ENCODE measurements at regions not wholly inside any gene's neighbourhood (a gene's known extent, or its start where the extent isn't known, plus 50 kb on each side); places are given as distances from the start of the nearest gene placed in this dataset.

DNA sequence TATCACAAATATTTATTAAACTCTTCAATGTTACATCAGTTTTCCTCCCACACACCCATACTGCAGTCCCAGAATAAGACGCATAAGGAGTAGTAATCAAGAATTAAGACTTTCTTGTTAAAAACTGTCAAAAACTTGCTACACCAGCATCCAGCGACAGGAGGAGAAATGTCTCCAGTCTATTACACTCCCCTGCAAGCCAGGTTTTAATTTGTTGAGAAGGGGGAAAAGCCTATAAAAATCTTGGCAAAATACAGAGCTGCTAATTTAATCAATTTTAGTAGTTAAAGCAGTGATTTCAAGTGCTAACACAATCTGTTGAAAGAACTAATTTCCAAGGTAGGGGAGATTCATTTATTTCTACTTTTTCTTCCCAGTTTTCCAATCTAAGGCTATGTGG lies 102.0 kb upstream of the MED13 start:
- H3K27ac ChIP-seq, result no peak overlapping the region
- 94 to 95% methylated on average over 2 of the region's 2 CpGs for WGBS, 2 donors

DNA sequence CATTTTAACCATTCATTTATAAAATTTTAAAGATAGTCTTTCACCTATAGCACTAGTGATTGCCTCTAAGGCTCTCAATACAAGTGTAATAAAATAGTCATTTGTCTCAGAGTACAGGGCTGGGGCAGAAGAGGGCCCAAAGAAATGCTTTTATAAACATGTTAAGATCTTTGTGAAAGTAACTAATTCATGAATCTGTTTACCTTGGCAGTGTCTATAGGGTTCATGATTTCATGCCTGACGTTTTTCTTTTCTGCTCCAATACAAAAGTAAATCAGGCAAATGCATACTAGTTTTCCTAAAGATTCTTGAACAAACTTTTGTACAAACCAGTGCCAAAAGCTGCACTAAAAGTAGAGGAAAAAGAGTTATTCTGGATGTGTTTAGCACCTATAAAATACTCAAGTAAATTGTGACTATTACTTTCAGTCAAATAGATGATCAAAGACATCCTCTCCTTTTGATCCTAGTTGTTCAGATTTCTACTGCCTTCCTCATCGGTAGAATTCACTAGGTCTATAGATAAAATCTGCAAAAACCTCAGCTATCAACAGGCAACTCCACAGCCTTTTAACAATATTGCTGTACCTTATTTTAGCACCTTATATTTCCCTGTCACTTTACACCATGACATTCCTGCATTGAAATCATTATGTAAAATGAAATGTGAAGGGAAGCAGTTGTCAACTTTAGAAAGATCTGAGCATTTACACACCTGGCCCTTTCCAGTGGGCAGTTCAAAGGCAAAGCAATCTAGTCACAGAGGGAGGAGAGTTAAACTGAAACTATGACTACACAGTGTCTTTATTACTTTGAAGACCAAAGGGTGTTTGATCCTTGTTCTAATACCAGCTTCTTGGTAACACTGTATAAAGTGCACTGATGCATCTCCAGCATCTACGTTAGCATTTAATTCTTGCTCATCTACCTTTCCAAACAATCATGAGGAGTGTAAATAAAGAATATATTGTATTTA lies 100.0 kb upstream of the MED13 start:
- Histone ChIP-seq H3K27ac (no peak overlapping the region), H3K4me1 (no peaks in the 10 kb centered on the region), H3K9me3 (no peaks in the 10 kb centered on the region), H3K4me3 (no peak overlapping the region), H3K27me3 (no peaks in the 10 kb centered on the region), H3K36me3 (no peaks in the 10 kb centered on the region)
- WGBS, 2 donors, result 5 to 40% methylated on average over 3 of the region's 3 CpGs
- no peak for DNase-seq
- intact Hi-C loops (cut with DNase I), result no loop called here
- TF ChIP-seq, protein P1, sequence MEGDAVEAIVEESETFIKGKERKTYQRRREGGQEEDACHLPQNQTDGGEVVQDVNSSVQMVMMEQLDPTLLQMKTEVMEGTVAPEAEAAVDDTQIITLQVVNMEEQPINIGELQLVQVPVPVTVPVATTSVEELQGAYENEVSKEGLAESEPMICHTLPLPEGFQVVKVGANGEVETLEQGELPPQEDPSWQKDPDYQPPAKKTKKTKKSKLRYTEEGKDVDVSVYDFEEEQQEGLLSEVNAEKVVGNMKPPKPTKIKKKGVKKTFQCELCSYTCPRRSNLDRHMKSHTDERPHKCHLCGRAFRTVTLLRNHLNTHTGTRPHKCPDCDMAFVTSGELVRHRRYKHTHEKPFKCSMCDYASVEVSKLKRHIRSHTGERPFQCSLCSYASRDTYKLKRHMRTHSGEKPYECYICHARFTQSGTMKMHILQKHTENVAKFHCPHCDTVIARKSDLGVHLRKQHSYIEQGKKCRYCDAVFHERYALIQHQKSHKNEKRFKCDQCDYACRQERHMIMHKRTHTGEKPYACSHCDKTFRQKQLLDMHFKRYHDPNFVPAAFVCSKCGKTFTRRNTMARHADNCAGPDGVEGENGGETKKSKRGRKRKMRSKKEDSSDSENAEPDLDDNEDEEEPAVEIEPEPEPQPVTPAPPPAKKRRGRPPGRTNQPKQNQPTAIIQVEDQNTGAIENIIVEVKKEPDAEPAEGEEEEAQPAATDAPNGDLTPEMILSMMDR (IDR thresholded peaks at IDR 0.05), result no peak
- no peak for TF ChIP-seq POLR2AphosphoS5 (IDR thresholded peaks at IDR 0.05)
- no peak for TF ChIP-seq POLR2A (IDR thresholded peaks at IDR 0.05)
- no peak for TF ChIP-seq EP300 (IDR thresholded peaks at IDR 0.05)

More for the DNA sequence above, 102.0 kb upstream of the MED13 start:
- intact Hi-C loops (cut with DNase I), result no loop called here
- no peak for DNase-seq
- TF ChIP-seq POLR2AphosphoS5 (IDR thresholded peaks at IDR 0.05) (no peak), POLR2A (IDR thresholded peaks at IDR 0.05) (no peak), EP300 (IDR thresholded peaks at IDR 0.05) (no peak)
- TF ChIP-seq, protein P1 (IDR thresholded peaks at IDR 0.05), result no peak
- Histone ChIP-seq H3K27me3 (no peaks in the 10 kb centered on the region), H3K36me3 (no peaks in the 10 kb centered on the region), H3K4me3 (no peak overlapping the region), H3K9me3 (no peaks in the 10 kb centered on the region), H3K4me1 (no peaks in the 10 kb centered on the region)

DNA sequence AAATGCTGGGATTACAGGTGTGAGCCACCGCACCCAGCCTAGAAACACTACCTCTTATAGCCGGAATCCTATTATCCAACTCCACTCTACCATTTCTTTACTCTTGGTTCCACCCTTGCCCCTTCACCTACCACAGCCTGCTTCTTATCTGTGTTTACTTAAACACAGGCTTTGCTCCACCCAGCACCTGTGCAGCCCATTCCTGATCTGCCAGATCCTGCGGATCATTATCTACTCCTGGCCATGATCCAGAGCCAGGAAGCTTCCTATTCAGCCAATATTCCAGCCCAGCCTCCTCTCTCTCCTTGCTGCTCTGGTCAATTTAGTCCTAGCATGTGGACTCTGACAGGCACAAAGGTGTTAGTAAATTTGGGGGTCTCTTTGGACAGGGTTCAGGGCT lies 98.8 kb upstream of the MED13 start:
- Histone ChIP-seq H3K9me3 (no peaks in the 10 kb centered on the region), H3K4me1 (no peaks in the 10 kb centered on the region), H3K27me3 (no peaks in the 10 kb centered on the region), H3K4me3 (no peak overlapping the region), H3K36me3 (no peaks in the 10 kb centered on the region), H3K27ac (no peak overlapping the region)
- intact Hi-C loops (cut with DNase I), result no loop called here
- DNase-seq, result no peak
- TF ChIP-seq POLR2AphosphoS5 (IDR thresholded peaks at IDR 0.05), result no peak
- TF ChIP-seq, protein P1 (IDR thresholded peaks at IDR 0.05), result no peak
- no peak for TF ChIP-seq POLR2A (IDR thresholded peaks at IDR 0.05)
- no peak for TF ChIP-seq EP300 (IDR thresholded peaks at IDR 0.05)
- WGBS, 2 donors, result 24 to 67% methylated on average over 3 of the region's 3 CpGs

DNA sequence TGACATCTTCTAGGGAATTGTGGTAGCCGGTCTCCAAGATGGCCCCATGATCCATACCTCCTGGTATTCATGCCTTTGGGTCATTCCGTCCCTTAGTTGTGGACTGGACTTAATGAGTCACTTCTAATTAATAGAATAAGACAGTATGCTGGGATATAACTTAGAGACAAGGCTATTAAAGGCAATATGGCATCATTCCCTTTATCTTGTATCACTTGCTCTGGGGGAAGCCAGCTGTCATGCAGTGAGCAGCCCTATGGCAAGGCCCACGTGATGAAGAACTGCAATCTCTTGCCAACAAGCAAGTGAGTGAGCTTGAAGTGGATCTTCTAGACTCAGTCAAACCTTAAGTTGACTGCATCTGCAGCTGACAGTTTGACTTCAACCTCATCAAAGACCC lies 97.8 kb upstream of the MED13 start:
- 75 to 85% methylated on average over 3 of the region's 3 CpGs for WGBS, 2 donors
- no peak overlapping the region for H3K4me3 ChIP-seq
- no peaks in the 10 kb centered on the region for H3K4me1 ChIP-seq
- TF ChIP-seq POLR2A (IDR thresholded peaks at IDR 0.05), result no peak
- TF ChIP-seq, protein P1 (IDR thresholded peaks at IDR 0.05), result no peak
- no peak for TF ChIP-seq EP300 (IDR thresholded peaks at IDR 0.05)
- TF ChIP-seq POLR2AphosphoS5 (IDR thresholded peaks at IDR 0.05), result no peak
- no peak overlapping the region for H3K27ac ChIP-seq
- intact Hi-C loops (cut with DNase I), result no loop called here
- H3K36me3 ChIP-seq, result no peaks in the 10 kb centered on the region
- no peaks in the 10 kb centered on the region for H3K27me3 ChIP-seq
- no peak for DNase-seq
- no peaks in the 10 kb centered on the region for H3K9me3 ChIP-seq

All from sigmoid colon (tissue), 6 donors.